GM19463 (cell line): ENCODE measurements at regions not wholly inside any gene's neighbourhood (a gene's known extent, or its start where the extent isn't known, plus 50 kb on each side); places are given as distances from the start of the nearest gene placed in this dataset.
"Not testable (repeated sequence)": the region's sequence is repeated elsewhere in the genome, so short reads cannot be mapped to it uniquely, and the experiment has no call there.

Experiments used
- ATAC-seq: cut with Tn5 transposase; IDR thresholded peaks from one replicate; pipeline ENCODE4 v1.9.1; 2021; ENCODE audit warnings: mild to moderate bottlenecking, moderate library complexity; ENCODE audit not compliant: unreplicated experiment

- no peak for ATAC-seq
These were observed 325.7 kb downstream of the DCDC2C start for GRCh38 chr2:4029081-4029480.

DNA sequence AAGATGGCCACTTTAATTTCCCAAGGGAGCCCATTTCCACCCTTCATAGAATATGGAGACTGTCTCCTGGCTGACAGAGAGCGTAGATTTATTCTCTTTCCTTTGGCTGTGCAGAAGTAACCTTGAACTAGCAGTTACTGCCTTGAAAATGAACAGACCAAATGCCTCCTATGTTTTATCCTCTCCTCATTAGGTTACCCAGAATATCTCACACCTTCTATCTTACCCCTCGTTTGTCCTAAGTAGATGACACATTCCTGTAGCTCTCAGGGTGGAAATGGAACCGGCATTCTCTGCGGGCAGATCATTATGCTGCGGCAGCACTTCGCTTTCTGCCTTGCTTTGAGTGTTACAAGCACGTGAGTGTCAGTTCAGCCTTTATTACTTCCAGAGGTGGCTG is 336.5 kb downstream of the DCDC2C start:
- no peak for ATAC-seq

- peak; percentile 60 for ATAC-seq
These were observed 344.9 kb downstream of the DCDC2C start for GRCh38 chr2:4047961-4048891.

- no peak for ATAC-seq
These were observed 346.1 kb downstream of the DCDC2C start for GRCh38 chr2:4049463-4049862.

DNA sequence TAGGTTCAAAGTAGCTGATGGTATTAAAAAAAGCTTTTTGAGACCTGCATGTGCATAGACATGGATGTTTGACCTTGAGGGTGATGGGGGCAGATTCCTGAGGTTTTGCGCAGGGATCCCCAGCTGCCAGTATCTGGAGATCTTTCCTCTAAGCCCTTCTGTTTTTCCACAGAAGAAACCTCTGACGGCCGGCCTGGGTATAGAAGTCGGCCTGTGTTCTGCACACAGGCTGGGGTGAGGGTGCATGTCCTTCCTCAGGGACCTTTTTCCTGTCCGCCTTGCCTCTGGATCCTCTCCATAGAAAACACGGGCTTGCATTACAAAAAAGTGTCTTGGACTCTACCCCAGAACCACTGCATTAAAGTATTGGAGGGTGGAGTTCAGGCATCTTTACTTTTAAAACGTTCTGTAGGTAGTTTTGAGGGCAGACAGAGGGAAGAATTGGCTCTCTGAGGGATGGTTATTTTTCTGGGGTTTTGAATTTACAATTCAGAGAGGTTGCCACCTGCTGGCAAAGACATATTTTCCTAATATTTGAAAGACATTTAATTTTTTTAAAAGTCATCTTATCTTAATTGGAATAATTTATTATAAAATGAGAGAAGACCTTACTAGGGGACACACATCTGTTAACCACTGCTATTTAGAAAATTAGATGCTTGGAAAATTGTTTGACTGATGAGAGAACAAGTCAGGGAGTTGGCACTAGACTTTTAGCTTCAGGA is 350.6 kb downstream of the DCDC2C start:
- ATAC-seq, result no peak

GRCh38 chr2:4066217-4066616 is 362.8 kb downstream of the DCDC2C start:
- no peak for ATAC-seq

DNA sequence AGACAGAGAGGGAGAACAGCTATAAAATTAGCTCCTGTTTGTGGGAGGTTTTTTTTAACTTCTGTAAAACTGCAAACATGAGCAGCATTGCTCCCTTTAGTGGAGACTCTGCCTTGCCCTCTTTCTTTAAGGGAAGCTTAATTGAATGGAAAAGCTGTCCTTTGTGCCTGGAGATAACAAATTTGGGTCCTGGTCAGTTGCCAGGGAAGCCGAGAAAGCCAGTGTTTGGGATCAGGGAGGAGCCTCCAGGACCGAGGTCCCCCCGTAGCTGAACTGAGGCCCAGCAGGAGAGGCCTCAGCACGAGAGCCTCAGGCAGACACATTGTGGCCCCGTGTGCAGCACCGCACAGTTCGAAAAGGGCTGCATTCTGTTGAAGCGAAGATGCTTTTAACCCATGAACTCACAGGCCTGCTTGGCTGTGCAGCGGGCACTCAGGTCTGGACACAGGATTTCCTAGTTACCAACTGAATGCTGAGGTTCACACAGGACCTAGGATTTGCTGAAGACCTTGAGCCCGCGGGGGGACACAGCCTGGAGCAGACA is 369.7 kb downstream of the DCDC2C start:
- ATAC-seq, result no peak

DNA sequence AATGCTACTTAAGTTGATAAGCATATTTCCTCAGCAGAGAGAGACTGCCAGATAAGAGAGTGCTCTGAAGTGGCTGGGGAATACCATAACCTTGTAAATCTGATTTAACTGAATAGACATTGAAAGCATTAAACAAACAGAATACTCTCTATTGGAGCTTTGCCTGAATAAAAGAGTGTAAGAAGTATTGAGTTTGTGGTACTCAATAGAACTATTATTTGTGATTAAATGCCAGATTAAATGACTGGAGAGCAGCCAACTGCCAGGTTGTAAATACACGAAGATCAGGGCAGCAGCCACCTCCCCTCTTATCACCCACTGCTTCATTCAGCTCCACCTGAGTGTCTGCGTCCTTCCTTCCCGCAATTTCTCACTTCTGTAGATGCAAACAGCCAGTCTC is 373.6 kb downstream of the DCDC2C start:
- ATAC-seq, result no peak

- no peak for ATAC-seq
These were observed 381.8 kb downstream of the DCDC2C start for GRCh38 chr2:4085186-4085585.

DNA sequence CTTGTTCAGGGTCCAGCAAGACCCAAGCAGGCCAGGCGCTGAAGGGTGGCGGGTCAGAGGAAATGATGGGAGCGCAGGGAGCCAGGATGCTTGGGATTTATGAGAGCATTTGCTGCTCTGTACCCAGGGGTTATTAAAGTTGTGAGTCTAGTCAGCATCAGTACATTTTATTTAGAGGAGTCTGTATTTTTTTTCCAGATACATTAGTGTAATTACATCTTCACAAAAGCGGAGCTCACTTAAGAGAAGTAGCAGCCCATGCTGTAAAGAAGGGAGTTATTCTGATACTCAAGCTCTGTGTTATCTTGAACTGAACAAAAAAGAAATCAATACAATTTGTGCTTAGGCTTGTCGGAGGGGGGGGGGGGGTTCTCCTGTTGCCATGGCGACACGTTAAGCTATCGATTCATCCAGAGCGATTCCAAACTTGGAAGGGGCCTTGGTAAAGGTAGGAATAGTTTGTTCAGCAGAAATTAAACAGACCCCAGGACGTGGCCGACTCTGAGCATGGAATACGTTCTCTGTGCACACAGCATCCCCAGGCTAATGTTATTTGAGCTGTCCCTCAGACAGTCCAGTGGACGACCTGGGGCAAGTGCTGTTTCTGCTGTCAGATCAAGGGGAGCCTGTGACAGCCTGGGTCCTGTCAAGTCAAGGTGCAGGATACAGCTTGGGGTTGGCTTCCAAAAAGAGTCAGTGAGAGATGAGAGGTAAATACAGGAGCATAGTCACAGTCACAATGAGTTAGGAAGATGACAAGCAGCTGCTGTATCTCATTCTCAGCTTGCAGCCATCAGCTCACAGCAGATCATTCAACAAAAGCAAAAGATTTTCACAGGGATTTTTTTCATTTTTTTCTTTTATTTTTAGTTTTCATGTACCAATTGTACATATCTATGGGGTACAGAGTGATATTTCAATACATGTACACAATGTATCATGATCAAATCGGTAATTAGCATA is 387.6 kb downstream of the DCDC2C start:
- no peak for ATAC-seq

DNA sequence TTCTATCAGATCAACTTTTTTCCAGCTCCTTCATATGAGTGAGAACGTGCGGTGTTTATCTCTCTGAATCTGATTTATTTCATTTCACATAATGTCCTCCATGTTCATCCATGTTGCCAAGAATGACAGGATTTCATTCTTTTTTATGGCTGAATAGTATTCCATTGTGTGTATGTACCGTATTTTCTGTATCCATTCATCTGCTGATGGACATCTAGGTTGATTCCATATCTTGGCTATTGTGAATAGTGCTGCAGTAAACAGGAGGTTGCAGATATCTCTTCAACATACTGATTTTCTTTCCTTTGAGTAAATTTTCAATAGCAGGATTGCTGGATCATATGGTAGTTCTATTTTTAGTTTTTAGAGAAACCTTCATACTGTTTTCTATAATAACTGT is 388.5 kb downstream of the DCDC2C start:
- no peak for ATAC-seq

DNA sequence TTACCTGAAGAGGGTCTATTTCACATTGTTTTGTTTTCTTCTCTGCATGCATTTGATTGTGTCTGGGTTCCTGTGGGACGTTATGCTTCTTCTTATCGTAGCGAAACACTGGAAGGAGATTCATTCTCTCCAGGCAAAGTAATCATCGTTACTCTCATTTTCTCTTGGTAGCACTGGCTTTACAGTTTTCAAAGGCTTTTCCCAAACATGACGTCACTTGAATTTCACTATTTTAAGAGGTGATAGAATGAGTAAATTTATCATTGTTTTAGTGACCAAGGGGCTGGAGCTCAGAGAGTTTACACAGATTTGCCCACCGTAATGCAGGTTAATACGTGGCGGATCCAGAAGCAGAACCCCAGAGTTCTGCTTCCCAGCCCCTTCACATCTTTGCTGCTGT is 391.4 kb downstream of the DCDC2C start:
- ATAC-seq, result no peak

GRCh38 chr2:4096978-4097766 is 393.8 kb downstream of the DCDC2C start:
- no peak for ATAC-seq

- ATAC-seq, result no peak
These were observed 394.8 kb downstream of the DCDC2C start for GRCh38 chr2:4098137-4098536.

DNA sequence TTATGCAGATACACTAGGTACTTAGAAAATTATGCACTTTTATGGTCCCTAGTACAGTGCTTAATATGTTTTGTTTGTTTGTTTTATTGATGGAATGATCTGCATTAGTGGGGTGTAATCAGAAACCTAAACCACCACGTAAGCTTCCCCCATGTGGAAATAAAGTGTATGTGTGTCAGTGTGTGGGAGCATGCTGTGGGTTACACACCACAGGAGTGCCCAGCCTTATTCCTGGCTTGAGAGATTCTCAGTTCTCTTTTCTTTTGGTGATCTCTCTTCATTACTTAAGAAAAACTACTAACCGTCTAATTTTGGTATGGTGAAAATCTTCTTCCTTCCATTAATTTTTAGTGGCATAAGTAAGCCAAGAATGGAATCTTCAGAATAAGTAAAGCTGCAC is 398.6 kb downstream of the DCDC2C start:
- ATAC-seq, result no peak

- ATAC-seq, result no peak
These were observed 403.8 kb downstream of the DCDC2C start for GRCh38 chr2:4107179-4107578.

DNA sequence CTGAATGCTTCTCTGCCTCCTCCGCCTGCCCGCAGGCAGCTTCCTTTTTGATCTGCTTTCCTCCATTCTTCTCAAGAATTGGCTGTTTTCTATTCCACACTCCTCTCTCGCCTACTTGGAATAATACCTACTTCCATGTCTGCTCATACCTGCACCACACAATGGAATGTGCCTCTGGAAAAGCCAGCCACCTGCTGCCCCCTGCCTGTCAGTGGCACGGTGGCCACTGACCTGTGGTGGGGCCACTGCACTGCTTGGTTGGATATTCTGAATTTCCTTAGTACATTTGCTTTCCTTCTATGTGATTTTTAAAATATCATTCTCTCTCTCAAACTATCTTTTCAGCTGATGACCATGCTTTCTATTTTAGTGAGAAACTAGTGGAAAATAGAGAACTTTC is 406.9 kb downstream of the DCDC2C start:
- no peak for ATAC-seq

DNA sequence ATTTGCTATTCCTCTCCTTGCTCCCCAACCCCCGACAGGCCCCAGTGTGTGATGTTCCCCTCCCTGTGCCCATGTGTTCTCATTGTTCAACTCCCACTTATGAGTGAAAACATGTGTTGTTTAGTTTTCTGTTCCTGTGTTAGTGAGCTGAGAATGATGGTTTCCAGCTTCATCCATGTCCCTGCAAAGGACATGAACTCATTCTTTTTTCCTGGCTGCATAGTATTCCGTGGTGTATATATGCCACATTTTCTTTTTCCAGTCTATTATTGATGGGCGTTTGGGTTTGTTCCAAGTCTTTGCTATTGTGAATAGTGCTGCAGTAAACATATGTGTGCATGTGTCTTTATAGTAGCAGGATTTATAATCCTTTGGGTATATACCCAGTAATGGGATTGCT is 412.1 kb downstream of the DCDC2C start:
- ATAC-seq, result not testable (repeated sequence)

- no peak for ATAC-seq
These were observed 419.4 kb downstream of the DCDC2C start for GRCh38 chr2:4122726-4123125.

GRCh38 chr2:4130651-4131050 is 427.3 kb downstream of the DCDC2C start:
- no peak for ATAC-seq
